Esophagus squamous epithelium (tissue), 4 donors: ENCODE measurements at regions not wholly inside any gene's neighbourhood (a gene's known extent, or its start where the extent isn't known, plus 50 kb on each side); places are given as distances from the start of the nearest gene placed in this dataset.

Experiments
- CTCF ChIP-seq, 6 experiments: fragments of 450-650 bp in 4 of 6; fragments of 200-600 bp in 2 of 6; sonication (generic) in 2 of 6; IDR thresholded peaks; one replicate each; pipeline ENCODE4 v1.5.1; 2016 to 2019; ENCODE audit warnings: antibody characterized with exemption in 6 of 6, mild to moderate bottlenecking in 4 of 6, moderate library complexity in 4 of 6
- POLR2A ChIP-seq, 4 donors: fragments of 450-650 bp; IDR thresholded peaks; one replicate each; pipeline ENCODE4 v1.6.1; 2017; ENCODE audit warnings: antibody characterized with exemption in 4 of 4, mild to moderate bottlenecking in 4 of 4, moderate library complexity in 3 of 4

- TF ChIP-seq CTCF (IDR thresholded peaks at IDR 0.05) (no peak), POLR2A (IDR thresholded peaks at IDR 0.05) (no peak)
These were observed 53.2 kb upstream of the FSTL4 start for GRCh38 chr5:133665571-133665970.
